M059J (cell line): ENCODE measurements at regions not wholly inside any gene's neighbourhood (a gene's known extent, or its start where the extent isn't known, plus 50 kb on each side); places are given as distances from the start of the nearest gene placed in this dataset.

Experiments
- DNase-seq: peaks from one replicate; pipeline ENCODE4 v3.0.0-alpha.2; 2012; ENCODE audit warnings: low read depth

DNA sequence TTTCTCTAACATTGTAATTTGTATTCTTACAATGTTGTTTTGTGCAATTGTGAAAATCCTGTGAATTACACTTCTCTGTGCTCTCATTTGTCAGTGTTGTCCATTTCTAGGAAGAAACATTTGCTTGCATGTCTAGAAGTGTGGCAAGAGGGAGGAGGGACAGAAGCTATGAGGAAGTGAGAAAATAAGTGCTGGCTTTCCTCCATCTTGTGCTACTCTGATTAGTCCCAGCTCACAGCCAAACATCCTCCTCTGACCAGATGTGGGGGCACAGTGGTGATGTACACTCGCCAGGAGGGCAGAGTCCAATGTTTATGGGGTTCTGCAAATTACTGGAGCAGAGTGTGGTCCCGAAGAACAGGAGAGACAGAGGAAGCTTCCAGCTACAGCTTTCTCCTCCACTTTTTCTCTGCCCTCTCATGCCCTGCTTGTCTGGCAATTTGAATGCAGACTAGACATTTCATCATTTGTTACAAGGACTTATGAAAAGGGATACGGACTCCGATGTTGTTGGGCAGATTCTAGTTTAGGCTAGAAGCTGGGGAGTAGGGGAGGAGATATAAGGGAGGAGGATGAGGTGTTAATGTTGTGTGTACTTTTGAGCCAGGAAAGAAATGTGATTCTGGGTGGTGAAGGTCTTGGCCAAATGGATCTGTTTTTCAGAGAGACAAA lies 131.0 kb upstream of the C1GALT1 start:
- DNase-seq, result no peak

DNA sequence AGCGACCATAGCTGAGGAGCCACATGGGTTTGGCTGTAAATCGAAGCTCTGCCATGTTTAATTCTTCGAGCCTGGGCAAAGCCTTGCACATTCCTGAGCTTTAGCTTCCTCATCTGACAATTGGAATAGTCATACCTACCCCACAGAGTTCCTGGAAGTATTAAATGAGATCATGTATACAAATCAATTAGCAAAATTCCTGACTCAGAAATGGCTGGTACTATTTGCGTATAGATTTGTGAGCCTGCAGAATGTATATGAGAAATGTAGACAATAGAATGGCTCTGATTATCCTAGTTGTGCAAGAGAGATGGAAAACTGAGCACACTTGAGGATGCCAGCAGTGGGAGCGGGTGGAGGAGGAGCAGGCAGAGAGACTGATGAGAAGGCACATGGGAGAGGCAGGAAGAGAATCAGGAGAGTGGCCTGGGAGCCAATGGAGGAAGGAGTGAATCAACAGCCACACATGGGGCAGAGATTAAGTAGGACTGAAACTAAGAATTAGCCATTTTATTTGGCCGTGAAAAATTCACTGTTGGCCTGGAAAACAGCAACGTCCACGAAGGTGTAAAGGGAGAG lies 128.0 kb upstream of the C1GALT1 start:
- DNase-seq, result peak; percentile 13

DNA sequence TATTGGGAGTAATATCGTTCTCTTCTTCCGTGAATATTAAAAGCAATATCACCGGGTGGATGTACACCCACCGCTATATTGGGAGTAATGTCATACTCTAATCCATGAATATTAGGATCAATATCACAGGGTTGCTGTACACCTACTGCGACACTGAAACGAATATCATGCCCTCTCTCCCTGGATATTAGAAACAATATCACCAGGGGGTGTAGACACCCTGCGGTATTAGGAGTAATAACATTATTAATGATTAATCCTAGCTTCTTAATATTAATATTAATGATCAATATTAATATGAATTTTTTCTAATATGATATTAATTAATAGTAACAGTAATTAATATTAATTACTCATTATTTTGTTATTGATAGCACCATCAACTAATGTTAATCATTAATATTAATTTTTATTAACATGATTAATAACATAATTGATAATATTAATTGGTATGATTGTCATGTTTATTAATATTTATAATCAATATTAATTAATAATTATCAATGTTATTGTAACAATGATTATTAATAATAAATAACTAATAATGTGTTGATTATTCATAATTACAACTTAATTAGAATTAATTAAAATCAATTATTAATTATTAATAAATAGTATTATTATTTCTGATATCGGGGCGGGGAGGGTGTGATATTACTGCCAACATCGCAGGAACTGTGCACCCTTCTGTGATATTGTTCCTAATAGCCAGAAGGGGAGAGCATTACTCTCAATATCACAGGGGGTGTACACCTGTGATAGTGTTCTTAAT lies 121.3 kb upstream of the C1GALT1 start:
- DNase-seq, result no peak

DNA sequence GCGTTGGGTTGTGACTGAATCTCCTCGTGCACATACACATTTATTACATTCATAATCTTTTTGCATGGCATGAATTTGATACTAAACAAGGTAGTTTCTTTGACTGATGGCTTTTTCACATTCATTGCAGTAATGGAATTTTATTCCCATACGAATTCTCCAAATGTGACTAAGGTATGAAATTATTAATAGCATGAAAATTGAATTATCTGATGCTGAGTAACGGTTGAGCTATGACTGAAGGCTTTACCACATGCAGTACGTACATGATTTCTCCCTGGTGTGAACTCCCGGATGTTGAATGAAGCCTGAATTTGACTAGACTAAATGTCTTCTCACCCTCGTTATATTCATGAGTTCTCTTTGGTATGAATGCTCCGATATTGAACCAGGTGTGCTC lies 104.4 kb upstream of the C1GALT1 start:
- DNase-seq, result no peak

DNA sequence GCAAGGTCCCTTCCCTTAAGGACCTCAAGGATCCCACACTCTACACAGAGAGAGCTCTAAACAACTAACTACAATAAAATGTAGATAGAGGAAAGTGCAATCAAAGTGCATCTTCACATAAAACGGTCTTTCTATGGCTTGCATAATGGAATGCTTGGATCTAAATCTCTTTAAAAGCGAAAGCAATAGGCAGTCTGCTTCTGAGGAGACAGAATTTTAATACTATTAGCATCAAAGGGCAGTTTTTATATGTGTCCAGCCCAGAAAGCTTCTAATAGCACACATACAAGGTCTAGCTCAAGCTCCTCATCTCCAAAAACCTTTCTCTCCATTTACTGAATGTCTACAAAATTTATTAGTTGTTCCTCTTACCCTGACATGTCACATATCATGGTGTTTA lies 101.5 kb upstream of the C1GALT1 start:
- no peak for DNase-seq

DNA sequence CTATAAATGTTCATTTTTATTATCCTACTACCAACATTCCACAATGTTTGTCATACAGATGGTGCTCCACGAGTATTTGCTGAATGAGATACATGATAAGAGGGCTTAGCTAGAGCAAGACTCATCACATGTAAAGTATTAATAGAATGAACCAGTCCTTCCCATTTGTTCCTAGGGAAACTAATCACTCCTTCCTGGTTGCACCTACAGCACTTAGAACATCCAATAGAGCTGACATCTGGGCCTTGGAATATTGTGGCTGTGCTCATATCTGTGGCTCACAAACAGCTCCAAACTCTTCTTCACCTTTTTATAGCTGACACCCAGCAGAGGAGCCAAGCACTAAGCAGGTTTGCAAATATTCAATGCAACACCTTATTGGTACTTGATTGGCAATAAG lies 91.9 kb upstream of the C1GALT1 start:
- no peak for DNase-seq

DNA sequence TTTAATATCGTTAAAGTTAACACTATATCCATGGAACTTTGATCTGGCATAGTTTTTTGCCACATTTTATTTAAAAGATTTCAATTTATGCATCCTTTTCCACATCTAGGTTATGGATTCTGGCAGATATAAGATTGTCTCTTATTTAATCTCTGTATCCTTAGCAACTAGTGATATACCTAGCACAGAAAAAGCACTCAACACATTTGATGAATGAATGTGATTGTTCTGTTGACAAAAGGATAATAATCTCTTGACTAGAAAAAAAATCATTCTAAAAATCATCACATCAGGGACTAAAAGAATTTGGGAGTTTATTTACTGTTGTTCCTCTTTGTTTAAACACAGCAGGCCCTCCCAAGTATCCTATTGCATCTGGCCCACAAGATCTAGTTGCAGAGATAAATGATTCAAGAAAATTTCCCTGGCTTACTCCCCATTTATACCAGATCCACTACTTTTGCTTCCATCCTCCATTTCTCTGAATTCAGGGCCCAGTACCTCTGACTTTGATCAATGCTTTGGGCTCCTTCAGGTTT lies 84.0 kb upstream of the C1GALT1 start:
- no peak for DNase-seq

DNA sequence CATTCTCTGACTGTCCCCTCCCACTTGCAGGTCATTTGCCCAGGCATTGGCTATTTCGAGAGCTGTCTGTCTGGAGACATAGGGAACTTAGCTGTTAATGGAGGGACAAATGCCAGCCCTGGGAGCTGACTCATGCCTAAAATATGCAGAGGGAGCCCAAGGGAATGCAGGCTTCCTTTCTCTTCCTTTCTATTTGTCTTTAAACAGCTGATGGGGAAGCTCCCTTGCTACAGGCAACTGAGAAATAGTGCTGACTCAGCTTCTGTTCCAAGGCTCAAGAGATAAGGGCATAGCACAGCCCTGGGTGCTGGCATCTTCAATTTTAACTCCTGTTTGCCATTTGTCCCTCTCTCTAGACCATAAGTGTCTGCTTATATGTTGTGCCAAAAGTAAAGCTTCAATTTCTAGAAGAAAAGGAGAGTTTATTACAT lies 82.7 kb upstream of the C1GALT1 start:
- peak; percentile 98 for DNase-seq

DNA sequence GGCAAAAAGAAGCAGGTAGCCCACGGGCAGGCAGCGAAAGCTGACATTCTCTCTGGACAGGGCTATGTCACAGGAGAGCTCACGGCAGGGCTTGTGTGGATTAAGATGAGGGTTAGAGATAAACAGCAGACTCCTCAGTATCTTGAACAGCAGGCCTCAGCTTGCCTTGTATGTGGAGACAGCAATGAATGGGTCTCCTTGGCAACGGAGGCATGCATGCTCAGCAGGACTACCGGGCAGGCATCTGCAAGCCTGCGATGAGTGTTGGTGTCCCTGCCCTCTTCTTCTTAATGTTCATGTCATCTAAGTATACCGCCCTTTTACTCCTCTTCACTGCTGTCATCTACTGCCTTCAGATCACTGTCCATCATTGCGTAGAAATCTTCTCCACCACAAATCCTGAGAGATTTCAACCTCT lies 81.9 kb upstream of the C1GALT1 start:
- no peak for DNase-seq

DNA sequence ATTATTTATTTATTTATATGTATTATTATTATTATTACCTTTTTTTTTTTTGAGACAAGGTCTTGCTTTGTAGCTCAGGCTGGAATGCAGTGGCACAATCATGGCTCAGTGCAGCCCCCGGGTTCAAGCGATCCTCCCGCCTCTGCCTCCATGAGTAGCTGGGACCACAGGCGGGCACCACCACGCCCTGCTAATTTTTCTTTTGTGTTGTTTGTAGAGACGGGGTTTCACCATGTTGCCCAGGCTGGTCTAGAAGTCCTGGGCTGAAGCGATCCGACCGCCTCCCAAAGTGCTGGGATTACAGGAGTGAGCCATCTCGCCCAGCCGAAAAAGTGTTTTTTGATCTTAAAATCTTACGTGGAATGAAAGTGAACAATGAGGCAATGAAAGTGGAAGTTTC lies 79.4 kb upstream of the C1GALT1 start:
- no peak for DNase-seq

DNA sequence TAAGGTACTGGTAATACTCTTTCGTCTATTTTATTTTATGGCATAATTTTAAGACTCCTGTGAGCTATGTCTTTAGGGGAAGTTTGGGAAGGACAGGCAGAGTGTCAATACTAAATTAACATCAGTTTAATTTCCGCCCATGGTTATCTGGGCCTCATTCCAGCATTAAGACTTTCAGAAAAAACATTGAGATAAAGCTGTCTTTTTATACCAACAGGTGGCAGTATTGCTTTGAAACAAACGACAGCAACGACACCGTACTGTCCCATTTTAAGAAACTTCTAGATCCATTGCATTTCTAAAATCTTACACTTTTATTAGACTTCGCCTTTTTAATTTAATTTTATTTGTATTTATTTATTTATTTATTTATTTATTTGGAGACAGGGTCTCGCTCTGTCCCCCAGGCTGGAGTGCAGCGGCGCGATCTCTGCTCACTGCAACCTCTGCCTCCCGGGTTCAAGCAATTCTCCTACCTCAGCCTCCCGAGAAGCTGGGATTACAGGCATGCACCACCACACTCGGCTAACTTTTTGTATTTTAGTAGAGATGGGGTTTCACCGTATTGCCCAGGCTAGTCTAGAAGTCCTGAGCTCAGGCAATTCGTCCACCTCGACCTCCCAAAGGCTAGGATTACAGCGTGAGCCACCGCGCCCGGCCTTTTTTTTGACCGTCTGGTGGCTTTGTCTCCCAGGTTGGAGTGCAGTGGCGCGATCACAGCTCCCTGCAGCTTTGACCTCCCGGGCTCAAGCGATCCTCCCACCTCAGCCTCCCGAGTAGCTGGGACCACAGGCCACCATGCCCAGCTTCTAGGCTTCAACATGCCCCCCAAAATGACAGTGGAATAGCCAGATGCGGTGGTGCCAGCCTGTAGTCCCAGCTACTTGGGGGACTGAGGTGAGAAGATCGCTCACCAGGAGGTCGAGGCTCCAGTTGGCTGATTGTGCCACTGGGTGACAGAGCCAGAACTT lies 78.7 kb upstream of the C1GALT1 start:
- DNase-seq, result peak; percentile 71

DNA sequence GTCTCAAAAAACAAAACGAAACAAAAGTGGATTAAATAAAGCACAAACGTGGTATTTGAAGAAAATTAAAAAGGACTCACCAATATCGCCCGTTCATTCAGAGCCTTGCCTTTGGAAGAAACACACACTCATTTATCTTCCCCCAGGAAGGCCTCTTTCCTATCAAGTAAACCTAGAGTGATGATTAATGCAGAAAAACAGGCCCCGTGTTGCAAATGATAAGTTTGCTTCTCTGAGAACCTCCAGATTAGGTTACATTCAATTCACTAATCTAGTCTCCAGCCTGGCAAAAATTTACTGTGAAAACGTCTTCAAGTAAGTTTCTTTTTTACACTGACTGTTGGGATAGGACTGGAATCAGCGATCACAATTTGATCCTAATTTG lies 78.0 kb upstream of the C1GALT1 start:
- DNase-seq, result no peak

DNA sequence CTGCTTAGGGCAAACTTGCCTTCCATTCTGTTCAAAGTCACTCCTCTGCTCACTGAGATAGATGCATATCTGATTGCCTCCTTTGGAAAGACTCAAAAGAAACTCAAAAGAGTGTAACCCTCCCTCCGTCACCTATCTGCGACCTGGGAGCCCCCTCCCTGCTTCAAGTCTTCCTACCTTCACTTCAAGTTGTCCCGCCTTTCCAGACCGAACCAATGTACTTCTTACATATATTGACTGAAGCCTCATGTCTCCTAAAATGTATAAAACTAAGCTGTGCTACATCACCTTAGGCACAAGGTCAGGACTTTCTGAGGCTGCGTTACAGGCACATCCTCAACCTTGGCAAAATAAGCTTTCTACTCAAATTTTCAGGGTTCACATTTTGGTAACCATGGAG lies 77.4 kb upstream of the C1GALT1 start:
- DNase-seq, result no peak

DNA sequence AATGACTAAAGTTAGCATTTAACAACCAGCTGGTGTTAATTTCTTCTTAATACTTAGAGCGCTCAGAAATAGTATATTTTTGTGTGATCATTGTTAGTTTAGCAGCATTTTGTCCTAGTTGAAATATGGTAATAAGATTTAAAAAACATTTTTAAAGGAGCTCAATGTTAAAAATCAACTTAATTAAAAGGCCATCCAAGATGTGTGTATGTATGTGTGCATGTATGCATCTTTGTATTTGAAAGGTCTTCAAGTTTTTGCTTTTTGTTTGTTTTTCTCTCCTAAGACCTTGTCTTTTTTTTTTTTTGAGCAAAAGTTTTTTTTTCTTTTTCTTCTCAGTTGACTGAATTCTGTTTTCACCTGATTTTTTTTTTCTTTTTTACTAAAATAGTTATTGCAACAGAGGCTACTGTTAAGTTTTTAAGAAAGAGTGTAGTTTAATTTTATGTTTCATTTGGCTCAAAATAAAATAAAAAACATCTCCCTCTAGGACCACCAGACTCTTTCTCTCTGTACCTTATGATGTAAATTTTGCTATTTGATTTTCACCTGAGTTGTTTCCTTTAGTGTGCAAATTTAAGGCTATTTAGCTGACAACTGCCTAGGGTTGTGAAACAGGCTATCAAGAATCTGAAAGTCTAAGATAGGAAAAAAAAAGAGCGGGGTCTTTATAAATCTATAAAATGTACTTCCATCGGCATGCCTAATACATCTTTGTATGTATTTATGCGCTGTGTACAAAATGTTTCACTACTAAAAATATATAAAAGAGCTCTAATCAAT lies 76.4 kb upstream of the C1GALT1 start:
- DNase-seq, result no peak

DNA sequence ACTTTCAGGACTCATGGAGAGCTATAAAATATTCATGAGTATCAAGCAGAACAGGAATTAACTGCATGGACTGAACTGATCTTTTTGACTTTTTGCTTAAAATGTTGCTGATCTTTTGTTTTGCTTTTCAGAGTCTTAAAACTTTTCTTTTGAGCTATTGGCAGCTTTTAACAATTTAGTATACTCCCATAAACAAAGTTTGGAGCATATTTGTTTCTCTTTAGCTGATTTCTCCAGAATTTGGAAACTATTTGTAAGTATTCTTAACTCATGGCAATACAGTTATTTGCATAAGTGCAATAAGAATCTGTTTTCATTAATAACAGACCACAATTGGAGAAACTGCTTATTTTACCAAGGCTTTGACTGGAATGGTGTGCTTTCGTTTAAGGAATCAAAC lies 73.4 kb upstream of the C1GALT1 start:
- no peak for DNase-seq

DNA sequence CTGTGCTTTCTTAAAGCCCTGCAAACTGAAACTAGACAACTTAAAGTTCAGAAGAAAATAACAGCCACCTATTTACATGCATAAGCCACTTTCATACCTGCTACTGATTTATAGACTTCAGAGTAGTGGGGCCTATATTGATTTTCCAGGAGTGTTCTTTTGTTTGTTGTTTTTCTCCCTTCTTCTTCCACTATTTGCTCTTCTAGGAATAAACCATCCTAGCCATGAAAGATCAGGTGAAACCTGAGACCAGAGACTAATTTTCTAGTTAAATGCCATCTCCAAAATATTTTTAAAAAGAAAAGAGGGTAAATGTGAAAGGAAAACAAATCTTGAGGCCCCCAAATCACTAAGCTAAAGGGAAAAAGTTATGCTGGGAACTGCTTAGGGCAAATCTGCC lies 72.4 kb upstream of the C1GALT1 start:
- no peak for DNase-seq

DNA sequence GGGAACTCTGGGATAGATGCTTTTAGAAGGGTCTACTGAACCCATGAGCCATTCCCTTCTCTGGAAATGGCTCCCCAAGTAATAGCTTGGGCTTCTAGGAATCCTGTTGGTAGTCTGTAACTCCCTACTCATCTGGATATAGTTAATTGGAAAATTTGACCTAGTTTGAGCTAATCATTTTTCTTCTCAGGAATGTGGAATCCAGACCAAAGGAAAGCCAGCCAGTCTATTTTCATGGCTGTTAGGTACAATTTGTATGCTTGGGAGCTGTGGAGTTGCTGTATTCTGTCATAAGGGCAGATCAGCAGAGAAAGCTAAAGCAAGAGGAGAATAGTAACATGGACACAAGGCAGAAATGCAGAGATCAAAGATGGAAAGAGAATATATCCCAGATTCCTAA lies 71.6 kb upstream of the C1GALT1 start:
- no peak for DNase-seq

DNA sequence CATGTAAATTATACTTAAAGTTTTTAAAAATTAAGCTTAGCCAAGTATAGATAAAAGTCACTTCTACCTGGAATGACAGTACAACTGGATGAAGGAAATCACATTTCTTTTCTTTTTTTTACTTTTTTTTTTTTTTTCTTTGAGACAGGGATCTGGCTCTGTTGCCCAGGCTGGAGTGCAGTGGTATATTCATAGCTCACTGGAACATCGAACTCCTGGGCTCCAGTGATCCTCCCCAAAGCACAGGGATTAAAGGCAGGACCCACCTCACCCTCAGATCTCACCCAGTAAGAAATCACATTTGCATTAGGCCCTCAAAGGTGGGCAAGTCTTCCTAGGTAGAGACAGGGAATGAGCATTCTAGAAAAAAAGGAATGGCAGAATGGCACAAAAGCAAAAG lies 69.5 kb upstream of the C1GALT1 start:
- DNase-seq, result no peak

DNA sequence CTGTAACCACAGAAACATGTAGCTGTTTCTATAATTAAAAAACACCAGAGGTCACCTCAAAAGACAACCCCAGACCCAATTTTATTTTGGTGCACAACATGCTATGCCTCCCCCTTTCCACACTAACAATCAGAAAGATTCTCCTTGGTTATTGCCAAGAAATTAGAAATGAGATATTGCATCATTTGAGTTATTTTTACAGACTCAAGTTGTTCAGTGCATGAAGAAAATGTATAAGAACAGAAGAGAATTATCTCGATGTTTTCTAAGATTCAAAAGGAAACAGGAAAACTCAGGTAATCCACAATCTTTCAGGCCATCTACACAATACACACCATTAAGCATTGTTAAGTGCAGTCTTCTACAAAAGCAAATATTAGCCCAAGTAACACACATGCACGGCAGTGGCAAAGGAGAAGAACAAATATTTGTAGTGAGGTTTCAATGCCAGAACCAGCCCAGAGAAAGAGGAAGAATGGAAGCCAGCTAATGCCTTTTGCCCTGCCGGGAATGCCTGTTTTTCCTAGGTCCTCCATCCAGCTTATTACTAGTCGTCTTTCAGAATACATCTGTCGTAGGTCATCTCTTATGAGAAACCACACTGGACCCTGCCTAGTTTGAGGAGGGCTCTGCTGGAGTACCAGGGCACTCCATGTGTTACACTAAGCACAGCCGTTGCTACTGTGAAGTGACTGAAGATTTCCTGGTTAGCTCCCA lies 67.6 kb upstream of the C1GALT1 start:
- no peak for DNase-seq

DNA sequence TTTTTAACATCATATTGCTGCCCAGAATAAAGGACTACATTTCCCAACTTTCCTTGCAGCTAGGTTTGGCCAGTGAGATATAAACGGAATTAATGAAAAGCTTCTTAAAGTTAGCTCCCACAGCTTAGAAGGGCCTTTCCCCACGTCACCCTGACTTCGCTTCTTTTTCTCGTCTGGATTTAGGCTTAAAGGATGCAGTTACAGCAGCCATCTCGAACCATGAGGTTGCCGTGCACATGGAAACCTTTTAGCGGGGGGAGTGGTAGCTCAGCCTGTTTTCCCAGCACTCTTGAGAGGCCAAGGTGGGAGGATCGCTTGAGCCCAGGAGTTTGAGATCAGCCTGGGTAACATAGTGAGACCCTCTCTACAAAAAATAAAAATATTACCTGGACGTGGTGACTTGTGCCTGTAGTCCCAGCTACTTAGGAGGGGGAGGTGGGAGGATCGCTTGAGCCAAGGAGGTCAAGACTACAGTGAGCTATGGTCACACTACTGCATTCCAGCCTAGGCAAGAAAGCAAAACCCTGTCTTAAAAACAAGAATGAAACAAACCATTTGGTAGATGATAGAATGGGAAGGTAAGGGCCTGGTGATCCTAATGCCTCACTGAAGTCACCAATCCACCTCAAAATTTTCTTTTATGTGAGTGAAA lies 64.3 kb upstream of the C1GALT1 start:
- DNase-seq, result no peak
